HCEC 1CT (cell line): ENCODE measurements at regions not wholly inside any gene's neighbourhood (a gene's known extent, or its start where the extent isn't known, plus 50 kb on each side); places are given as distances from the start of the nearest gene placed in this dataset.

ENCODE experiments used
- DNase-seq: peaks from one replicate; pipeline ENCODE4 v3.0.0-alpha.2; 2017

DNA sequence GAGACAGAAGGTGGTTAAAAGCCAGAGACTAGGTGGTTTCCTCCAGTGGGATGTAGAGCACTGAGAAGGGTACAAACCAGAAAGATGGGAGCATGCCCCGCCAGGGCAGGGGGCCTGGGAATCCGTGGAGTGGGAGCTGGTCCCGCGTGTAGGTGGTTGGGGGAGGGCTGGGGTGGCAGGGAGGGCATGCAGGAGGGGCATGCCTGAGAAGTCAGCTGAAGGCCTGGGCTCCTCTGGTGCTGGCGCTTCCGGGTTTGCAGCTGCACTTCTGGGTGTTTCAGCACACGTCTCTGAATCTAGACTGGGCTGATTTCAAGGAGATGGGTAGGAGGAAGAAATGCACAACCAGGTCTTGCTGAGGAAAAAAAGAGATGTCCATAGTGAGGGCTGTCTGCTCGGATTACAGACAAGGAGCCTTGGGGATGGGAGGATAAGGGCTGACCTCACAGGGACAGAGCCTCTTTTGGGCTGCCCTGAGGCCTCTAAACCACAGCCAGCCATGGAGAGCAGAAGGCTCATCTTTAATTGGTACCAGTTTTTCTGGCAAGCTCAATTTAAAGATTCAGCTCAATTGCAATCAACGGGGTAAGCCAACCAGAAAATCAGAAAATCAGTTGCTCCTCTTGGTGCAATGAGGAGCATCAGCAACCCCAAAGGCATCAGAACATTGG, 151.9 kb downstream of the FAM43A start:
- DNase-seq = no peak

DNA sequence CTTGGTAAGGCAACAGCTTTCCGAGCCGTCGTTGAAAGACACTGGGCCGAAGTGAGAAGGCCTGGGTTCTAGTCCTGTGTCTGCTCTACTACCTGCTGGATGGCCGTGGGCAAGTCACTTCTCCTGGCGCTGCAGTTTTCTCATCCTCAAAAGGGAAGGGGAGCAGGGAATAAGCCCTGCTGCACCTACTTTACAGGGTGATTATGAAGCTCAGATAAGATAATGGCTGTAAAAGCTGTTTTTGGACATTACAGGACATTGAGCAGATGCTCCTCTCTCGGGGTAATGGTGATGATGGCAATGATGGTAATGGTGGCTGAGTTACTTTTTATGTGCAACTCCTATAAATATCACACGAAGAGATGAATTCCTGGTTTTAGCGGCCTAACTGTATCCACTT, 152.6 kb downstream of the FAM43A start:
- no peak for DNase-seq

DNA sequence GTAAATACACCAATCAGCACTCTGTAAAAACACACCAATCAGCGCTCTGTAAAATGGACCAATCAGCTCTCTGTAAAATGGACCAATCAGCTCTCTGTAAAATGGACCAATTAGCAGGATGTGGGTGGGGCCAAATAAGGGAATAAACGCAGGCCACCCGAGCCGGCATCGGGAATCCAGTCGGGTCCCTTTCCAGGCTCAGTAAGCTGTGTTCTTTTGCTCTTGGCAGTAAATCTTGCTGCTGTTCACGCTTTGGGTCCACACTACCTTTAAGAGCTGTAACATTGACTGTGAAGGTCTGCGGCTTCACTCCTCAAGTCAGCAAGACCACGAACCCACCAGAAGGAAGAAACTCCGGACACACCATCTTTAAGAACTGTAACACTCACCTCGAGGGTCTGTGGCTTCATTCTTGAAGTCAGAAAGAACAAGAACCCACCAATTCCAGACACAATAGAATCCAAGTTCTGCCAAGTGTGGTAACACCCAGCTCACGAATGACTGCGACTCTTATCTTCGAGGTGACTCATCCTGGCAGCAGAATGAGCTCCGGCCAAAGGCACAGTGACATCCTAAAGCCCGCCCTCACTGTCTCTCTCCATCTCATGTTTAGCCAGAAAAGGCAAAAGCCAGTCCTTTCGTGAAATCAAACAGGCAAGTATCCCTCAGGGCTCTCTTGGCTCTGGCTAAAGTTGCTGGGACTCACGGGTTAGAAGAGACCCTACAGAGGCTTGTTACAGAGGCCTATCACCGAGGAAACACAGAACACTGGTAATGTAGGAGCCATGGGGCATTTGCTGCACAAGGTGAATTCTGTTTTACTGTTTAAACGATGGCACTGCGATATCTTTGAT, 155.2 kb downstream of the FAM43A start:
- no peak for DNase-seq

DNA sequence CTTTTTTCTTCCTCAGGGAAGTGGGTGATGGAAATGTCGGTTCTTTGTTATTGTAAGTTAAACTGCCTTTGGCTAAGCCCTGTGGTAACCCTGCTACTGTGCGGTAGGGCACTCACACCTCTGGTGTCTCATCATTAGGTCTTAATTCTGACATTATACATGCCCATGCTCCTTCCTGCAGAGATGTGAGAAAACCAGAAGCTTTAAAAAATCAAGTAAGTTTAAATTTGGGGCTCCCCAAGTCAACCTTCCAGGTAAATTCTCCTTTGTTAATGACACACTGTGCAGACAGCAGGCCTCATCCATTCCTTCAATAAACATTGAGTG, 155.8 kb downstream of the FAM43A start:
- no peak for DNase-seq

DNA sequence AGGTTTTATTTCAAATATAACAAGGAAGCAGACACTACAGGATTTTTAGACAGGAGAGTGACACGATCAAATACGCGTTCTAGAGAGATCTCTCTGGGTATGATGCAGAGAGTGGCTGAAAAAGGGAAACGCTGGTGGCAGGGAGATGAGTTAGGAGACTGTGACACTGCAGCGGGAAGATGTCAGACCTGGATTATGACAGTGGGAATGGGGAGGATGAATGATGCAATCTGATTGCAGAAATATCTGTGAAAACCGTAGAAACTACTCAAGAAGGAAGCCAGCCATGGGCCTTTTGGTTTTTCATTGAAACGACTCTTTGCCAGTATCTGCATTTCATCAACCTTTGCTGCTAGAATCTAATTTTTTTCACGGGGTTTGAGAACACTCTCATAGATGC, 157.9 kb downstream of the FAM43A start:
- no peak for DNase-seq

DNA sequence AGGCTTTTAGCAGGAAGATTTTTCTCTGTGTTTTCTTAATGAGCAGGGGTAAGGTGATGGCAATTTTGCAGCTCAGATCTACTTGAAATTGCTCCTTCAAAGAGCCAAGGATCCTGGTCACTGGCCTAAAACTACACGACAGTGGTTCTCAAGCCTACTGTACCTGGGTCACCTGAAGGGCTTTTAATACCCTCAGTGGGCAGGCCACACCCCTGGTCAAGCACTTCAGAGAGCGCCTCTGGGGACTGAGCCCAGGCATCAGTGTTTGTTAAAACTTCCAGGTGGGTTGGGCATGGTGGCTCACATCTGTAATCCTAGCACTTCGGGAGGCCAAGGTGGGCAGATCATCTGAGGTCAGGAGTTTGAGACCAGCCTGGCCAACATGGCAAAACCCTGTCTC, 158.4 kb downstream of the FAM43A start:
- no peak for DNase-seq

DNA sequence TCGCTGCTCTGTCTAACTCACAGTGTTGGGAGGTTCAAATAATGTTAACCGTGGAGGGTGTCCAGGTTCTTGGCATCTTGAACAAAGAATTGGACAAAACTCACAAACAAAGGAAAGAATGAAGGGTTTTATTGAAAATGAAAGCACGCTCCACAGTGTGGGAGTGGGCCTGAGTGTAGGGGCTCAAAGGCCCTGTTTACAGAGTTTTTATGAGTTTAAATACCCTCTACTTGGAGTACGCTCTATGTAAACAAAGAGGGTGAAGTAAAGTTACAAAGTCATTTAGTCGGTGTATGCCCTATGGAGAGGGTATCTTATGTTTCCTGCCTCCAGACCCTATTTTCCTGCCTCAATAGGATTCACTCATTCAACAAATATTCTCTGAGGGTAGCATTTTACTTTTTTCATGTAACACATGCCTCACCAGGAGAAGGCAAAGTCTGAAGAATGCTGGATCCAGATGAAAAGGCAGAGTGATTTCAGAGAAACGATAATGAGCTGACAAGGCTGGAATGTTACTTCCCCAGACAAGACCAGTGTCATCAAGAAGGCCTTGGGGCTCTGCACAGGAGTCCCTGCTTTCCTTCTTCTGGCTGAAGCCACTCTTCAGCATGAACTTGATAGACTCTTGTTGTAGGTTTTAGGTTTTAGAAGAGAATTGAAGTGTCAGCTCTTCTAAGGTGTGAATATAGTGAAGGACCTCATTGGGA, 163.6 kb downstream of the FAM43A start:
- DNase-seq = no peak

DNA sequence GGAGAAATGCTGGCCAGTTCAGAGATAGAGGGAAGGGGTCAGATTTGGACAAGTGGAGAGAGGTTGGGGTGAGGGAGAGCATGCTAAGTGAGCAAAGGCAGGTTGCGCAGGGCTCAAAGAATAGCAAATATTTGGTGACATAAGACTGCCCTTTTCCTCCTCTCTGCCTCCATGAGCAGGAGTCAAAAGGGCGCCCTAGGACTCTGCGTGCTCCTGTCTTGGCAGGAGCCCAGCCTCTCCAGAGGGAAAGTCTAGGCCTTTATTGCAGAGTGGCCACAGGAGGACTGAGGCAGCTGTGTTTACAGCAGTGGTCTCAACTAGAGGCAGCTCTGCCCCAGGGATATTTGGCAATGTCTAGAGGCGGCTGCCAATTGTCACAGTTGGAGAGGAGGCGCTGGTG, 165.6 kb downstream of the FAM43A start:
- DNase-seq = no peak

DNA sequence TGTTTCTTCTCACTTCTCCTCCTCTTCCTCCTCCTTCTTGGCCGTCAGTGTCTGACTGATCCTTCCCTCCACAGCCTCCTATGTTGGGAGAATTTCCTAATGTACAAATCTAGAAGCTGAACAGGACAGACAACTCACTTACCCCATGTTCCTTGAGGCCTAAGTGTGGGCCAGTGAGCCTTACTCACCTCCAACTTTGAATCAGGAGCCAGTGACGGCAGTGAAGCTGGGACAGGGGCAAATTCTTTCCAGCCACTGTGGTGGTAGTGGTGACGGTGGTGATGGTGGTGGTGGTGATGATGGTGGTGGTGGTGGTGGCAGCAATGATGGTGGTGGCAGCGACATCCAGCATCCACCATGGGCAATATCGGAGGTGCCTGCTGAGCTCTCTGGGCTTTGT, 166.3 kb downstream of the FAM43A start:
- DNase-seq = no peak

DNA sequence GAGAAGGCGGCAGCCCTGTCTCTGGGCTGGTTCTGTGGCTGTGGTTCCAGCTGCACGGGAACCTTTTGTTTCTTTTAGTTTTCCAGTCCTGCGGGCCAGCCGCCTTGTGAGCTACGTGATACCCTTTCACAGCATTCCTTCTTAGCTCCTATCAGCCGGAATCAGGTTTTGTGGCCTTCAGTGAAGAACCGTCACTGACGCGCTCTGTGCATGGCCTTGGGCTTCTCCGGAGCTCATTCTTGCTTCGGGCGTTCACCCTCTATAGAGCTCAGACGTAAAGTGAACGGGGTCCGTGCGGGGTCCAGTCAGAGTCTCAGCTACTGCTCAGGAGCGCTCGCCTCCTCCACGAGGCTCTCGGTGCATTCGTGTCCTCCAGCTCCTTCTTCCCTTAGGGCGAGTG, 166.7 kb downstream of the FAM43A start:
- no peak for DNase-seq

DNA sequence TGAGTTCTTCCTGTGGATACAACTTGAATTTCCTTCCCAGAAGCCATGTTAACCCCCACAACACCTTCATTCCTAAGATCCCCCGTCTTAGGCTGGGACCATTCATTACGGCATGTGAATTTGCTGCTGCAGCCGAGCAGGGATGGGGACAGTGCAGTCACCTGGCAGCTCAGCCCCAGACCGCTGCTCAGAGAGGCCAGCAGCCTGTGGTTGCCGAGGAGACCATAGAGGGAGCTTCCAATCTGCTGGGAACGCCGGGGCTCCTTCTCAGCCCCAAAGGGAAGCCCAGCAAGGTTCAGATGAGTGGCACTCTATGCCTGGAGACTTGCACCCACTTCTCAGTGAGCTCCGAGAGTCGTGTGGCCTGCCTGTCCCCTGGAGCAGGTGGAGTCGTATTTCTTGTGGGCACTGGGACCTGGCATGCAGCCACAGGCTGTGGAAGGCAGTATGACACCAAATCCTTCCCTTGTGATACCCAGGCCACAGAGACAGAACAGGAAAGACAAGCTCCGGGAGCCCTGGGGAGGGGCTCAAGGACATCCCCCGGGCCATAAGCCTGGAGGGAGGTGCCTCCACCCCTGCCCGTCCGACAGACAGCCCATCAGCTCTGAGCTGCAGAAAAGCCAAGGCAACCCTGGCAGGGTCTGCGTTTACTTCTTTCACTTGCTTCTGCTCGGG, 167.3 kb downstream of the FAM43A start:
- no peak for DNase-seq

DNA sequence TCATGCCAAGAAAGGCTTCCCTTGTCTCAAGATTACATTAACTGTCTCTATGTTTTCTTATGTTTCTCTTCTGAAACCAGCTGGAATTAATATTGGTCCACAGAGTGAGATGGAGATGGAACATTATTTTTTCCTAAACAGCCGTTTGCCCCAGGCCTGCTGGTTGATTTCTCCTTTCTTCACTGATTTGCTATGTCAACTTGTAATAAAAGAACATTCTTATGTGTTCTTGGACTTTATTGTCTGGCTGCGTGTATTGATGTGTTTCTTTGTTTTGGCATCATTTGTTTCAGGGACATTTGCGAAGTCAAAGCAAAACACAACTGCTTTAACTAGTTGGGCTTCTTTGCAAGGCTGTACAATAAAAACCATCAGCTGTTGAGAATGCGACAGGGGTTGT, 168.5 kb downstream of the FAM43A start:
- DNase-seq = no peak

DNA sequence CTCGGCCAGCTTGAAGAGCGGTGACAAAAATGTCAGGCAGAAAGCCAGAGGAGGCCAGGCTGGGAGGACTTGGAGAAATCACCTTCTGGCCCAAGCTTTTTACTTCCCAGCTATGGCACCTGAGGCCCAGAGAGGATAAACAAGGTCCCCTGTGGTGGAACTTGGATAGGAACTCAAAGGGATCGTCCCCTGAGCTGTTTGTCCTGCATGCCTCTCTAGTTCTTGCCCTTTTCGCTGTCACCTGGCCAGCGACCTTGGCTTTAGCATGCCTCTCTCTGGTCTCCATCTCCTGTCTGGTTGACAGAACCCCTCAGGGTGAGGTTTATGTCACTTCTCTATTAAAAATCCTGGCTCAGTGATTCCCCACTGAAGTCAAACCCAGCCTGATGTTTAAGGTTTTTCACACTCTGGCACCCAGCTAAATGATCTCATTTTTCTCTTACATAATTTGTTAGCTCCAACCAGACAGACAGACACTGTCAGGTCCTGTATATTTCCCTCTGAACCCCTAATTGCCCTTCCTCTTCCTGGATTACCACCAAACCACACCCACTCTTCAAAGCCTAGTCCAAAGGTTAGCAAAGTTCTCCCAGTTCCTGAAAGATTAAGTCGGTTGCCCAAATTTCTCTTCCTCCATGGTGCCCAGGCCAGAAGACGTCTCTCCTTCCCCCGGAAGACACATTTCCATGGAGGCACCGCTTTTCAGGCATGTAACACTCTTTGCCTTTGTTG, 169.1 kb downstream of the FAM43A start:
- no peak for DNase-seq

DNA sequence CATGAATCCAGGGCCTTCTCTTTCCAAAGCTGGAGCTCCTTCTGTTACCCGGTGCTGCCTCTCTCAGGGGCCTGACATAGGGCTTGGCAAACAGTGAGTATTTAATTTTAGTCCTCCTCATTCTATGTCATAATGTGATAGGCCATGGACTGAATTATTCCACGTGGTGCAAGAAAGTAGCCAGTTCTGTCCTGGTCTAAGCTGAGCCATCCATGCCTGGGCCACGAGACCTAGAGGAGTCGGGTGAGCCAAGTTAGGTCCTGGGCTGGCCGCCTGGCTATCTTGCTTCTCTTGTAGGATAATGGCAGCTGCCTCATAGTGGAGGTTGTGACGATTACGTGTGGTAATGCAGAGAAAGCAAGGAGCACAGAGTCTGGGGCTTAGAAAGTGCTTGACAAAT, 170.6 kb downstream of the FAM43A start:
- no peak for DNase-seq

DNA sequence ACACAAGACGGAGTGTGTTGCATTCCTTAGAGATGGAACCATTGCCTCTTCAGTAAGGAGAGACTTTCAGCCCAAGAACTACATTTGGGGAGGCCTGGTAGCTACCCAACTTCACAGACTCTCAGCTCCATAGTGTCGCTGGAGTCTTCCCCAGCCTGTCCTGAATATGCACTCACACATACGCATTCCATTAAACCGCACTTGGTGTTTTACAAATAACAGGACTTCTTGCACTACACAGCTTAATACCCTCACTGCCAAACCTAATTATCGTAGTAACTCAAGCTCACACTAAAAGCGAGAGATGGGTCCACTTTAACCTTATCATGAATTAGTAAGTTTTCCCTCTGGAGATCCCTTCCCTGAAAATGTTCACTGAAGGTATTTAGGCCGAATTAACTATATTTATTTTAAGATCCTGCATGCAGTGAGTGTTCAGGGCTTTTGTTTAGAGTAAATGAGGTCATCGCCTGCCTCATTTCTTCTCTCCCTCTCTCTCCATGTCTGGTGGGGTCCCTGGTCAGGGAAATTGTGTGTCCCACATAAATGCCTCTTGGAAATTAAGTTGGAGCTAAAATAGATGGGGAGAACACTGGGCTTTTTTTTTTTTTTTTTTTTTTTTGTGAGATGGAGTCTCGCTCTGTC, 171.9 kb downstream of the FAM43A start:
- DNase-seq = no peak

DNA sequence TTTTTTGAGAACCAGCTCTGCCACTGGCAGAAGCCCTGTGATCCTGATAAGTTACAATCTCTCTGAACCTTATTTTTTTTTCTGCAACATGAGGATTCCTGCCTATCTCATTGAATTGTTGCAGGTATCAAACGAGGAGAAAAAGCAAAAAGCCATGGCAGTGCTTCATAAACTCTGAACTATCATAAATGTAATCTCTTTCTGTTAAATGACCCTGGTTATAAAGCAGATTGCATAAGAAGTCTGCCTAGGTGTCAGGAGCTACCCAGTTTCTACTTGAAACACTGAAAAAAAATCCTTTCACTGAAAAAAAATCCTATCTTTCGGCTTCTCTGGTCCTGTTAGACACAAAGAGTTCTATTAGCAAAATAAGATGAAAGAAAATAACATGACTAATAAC, 172.7 kb downstream of the FAM43A start:
- no peak for DNase-seq

DNA sequence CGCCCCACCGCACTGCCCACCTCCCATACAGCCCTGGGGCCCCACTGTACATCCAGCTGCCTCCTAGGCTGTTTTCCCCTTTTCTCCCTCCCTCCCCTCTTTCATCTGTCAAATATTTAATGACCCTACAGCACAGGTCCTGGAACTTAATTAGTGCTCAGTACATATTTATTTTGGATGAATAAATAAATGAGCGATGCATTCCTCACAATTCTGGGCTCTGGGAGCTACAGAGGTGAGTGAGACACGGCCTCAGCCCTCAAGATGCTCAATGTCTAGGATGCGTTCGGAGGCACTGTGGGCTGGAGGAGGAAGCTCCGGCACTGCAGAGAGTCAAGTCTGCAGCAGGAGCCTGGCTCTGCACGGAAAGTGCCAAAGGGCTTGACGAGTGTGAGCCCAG, 175.0 kb downstream of the FAM43A start:
- no peak for DNase-seq

DNA sequence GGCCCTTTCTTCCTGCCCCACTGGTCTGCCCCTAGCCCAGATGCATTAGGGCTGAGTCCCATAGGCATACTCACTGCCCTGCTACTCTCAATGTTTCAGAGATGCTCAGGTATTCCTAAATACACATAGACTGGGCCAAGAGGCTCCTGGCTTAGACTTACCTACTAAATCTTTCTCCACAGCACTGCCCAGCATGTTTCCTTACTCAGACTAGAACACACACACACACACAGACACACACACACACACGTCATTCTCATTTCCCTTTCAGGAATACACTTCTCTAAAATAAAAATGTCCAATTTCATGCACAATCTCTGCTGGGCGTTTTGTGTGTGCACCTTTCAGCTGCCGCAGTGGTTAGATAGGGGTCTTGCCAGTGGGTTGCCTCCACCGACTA, 175.7 kb downstream of the FAM43A start:
- no peak for DNase-seq

DNA sequence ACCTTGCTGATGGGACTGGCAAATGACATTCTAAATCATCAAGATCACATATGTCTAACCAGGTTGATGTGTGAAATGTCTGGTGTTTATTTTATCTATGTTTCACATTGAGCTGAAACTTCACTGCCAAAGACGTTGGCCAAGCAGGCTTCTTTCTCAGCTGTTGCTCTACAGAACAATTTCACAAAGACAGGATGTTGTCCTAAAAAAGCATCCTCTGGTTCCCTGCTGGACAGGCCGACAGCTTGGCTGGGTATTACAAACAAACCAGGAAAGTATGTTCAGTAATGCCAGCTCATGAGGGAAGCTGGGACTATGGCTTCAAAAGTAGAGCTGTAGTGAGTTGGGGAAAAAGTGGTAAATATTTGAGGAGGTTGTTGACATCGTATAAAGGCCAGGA, 179.4 kb downstream of the FAM43A start:
- DNase-seq = no peak

DNA sequence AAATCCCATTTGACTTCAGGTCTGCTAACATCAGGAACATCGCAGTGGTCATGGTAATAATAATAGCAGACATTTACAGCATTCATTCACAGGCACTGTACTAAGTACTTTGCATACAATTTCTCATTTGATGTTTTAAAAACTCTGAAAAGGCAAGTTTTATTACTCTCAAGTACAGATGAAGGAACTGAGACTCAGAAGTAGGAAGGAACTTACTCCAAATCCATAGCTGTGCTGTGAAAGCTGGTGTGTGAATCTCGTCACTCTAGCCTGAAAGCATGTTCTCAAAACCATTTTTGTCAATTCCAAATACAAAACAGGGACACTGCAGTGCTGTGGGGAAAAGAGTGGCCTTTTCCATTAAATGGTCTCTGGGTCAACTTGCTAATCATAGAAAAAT, 179.9 kb downstream of the FAM43A start:
- DNase-seq = no peak

DNA sequence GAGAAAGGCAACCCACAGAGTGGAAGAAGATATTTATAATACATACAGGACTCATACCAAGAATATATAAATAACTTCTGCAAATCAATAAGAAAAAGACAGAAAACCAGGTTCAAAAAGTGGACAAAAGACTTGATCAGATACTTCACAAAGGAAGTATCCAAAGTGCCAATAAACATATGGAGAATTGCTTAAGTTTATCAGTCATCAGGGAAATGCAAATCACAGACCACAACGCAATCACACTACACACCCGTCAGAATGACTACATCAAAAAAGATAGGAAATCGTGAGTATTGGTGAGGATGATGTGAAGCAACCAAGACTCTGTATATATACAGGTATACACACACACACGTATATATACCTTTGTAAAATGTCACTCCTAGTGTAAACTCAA, 180.6 kb downstream of the FAM43A start:
- no peak for DNase-seq

DNA sequence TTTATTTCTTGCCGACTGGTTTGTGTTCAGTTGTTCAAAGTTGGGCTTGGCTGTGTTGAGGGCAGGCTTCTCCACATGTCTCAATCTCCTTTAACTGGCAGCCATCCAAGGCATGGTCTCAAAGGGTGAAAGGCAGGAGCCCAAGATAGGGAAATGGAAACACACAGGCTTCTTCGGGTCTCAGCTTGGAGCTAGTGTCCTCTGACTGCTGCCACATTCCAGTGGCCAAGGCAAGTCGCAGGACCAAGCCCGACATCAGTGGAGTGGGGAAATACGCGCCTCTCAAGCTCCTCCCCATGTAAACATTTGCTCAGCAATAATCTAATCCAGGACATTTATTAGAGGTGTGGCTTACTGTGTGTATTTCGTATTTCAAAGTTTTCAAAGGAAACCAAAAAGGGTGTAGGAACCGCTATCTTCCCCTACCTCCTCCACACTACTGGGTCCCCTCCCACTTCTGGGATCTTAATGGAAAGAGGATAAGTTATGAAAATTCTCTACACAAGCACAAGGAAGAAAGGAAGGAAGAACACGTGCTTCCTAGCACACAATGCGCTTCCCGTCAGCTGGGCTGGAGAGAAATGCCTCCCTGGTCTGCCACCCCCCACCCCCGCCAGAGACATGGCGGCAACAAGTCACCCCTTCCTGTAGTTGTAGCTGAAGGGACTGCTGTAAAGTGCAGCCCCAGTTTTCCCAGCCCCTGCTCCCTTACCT, 181.7 kb downstream of the FAM43A start:
- DNase-seq = no peak
